Prostate gland (tissue), 2 donors: ENCODE measurements at regions not wholly inside any gene's neighbourhood (a gene's known extent, or its start where the extent isn't known, plus 50 kb on each side); places are given as distances from the start of the nearest gene placed in this dataset.

Experiments used
- DNase-seq: peaks from one replicate; pipeline ENCODE4 v3.0.0-alpha.2; 2019; ENCODE audit warnings: low spot score
- H3K27ac ChIP-seq, 2 donors: fragments of 200-600 bp; sonication (generic); 2 replicates each; pipeline ENCODE4 v1.5.1; 2017 to 2019
- H3K27me3 ChIP-seq: fragments of 200-600 bp; sonication (generic); replicated peaks from 2 replicates; pipeline ENCODE4 v1.5.1; 2019; ENCODE audit not compliant: insufficient read depth
- H3K36me3 ChIP-seq, 2 donors: fragments of 200-600 bp; sonication (generic); 1 replicate in 1 of 2; 2 replicates in 1 of 2; pipeline versions ENCODE4 v1.5.1 to v1.8.1; 2017 to 2019
- H3K4me1 ChIP-seq: fragments of 200-600 bp; sonication (generic); replicated peaks from 2 replicates; pipeline ENCODE4 v1.5.1; 2019
- H3K4me3 ChIP-seq, 2 donors: fragments of 200-600 bp; sonication (generic); 2 replicates each; pipeline ENCODE4 v1.5.1; 2017 to 2019
- H3K9me3 ChIP-seq: fragments of 200-600 bp; sonication (generic); 2 replicates; pipeline ENCODE4 v1.5.1; 2017
- CTCF ChIP-seq, 4 experiments: fragments of 200-600 bp in 2 of 4; fragments of 450-650 bp in 2 of 4; sonication (generic) in 2 of 4; IDR thresholded peaks; 1 replicate in 3 of 4; 2 replicates in 1 of 4; pipeline ENCODE4 v1.5.1; 2016 to 2019; ENCODE audit warnings: antibody characterized with exemption in 4 of 4, mild to moderate bottlenecking in 2 of 4, moderate library complexity in 2 of 4
- POLR2A ChIP-seq: fragments of 450-650 bp; IDR thresholded peaks from one replicate; pipeline ENCODE4 v1.6.1; 2016; ENCODE audit warnings: antibody characterized with exemption, mild to moderate bottlenecking
- POLR2AphosphoS5 ChIP-seq: sonication (generic); formaldehyde crosslinking; IDR thresholded peaks from one replicate; pipeline ENCODE4 v1.6.1; 2017; ENCODE audit warnings: antibody characterized with exemption
- WGBS: methylation state at CpG from one replicate; pipeline ENCODE4 v1.1.5; 2018; 5-methylcytosine and 5-hydroxymethylcytosine counted together
- intact Hi-C: fragments of 100-400 bp; cut with DNase I; formaldehyde crosslinking; loops from one replicate; pipeline ENCODE4 v1.14.2; 2022

GRCh38 chr12:3432868-3433267 is 58.1 kb upstream of the PRMT8 start:
- H3K27ac ChIP-seq, result no peak overlapping the region
- no peaks in the 10 kb centered on the region for H3K4me1 ChIP-seq
- H3K4me3 ChIP-seq, result no peak overlapping the region
- no peaks in the 10 kb centered on the region for H3K9me3 ChIP-seq
- no peak for DNase-seq
- no peaks in the 10 kb centered on the region for H3K27me3 ChIP-seq
- H3K36me3 ChIP-seq, result no peaks in the 10 kb centered on the region
- TF ChIP-seq CTCF (IDR thresholded peaks at IDR 0.05) (no peak), POLR2AphosphoS5 (no peak), POLR2A (no peak)
- intact Hi-C loops, result no loop called here
- 82% methylated on average over 4 of the region's 4 CpGs for WGBS

- 40% methylated on average over 13 of the region's 13 CpGs for WGBS
- Histone ChIP-seq H3K36me3 (no peaks in the 10 kb centered on the region), H3K4me1 (no peaks in the 10 kb centered on the region), H3K27ac (no peak overlapping the region), H3K9me3 (no peaks in the 10 kb centered on the region), H3K4me3 (no peak overlapping the region), H3K27me3 (no peaks in the 10 kb centered on the region)
- DNase-seq, result no peak
- no peak for TF ChIP-seq POLR2A
- TF ChIP-seq CTCF (IDR thresholded peaks at IDR 0.05), result no peak
- no peak for TF ChIP-seq POLR2AphosphoS5
- intact Hi-C loops, result no loop called here
Observed at GRCh38 chr12:3436461-3437065, 54.4 kb upstream of the PRMT8 start.

GRCh38 chr12:3437986-3438385 is 53.0 kb upstream of the PRMT8 start:
- intact Hi-C loops, result no loop called here

GRCh38 chr12:3438401-3438800 is 52.6 kb upstream of the PRMT8 start:
- 87% methylated on average over 6 of the region's 6 CpGs for WGBS
- TF ChIP-seq POLR2AphosphoS5 (no peak), POLR2A (no peak), CTCF (IDR thresholded peaks at IDR 0.05) (no peak)
- no peaks in the 10 kb centered on the region for H3K4me1 ChIP-seq
- intact Hi-C loops, result no loop called here
- no peak overlapping the region for H3K4me3 ChIP-seq
- H3K36me3 ChIP-seq, result no peaks in the 10 kb centered on the region
- H3K27me3 ChIP-seq, result no peaks in the 10 kb centered on the region
- DNase-seq, result no peak
- H3K9me3 ChIP-seq, result no peaks in the 10 kb centered on the region
- no peak overlapping the region for H3K27ac ChIP-seq

More at GRCh38 chr12:3437986-3438385, 53.0 kb upstream of the PRMT8 start:
- Histone ChIP-seq H3K36me3 (no peaks in the 10 kb centered on the region), H3K4me3 (no peak overlapping the region), H3K4me1 (no peaks in the 10 kb centered on the region), H3K9me3 (no peaks in the 10 kb centered on the region), H3K27me3 (no peaks in the 10 kb centered on the region), H3K27ac (no peak overlapping the region)
- TF ChIP-seq POLR2AphosphoS5, result no peak
- TF ChIP-seq CTCF (IDR thresholded peaks at IDR 0.05), result no peak
- TF ChIP-seq POLR2A, result no peak
- DNase-seq, result no peak
- WGBS, result 94% methylated on average over 9 of the region's 9 CpGs
